Testis (tissue), 2 donors: ENCODE measurements at regions not wholly inside any gene's neighbourhood (a gene's known extent, or its start where the extent isn't known, plus 50 kb on each side); places are given as distances from the start of the nearest gene placed in this dataset.

Experiments
- CTCF ChIP-seq, 3 experiments: fragments of 450-650 bp in 2 of 3; fragments of 200-600 bp in 1 of 3; sonication (generic) in 1 of 3; IDR thresholded peaks; one replicate each; pipeline ENCODE4 v1.5.1; 2016 to 2019; ENCODE audit warnings: antibody characterized with exemption in 3 of 3, mild to moderate bottlenecking in 2 of 3, moderate library complexity in 1 of 3
- POLR2A ChIP-seq: fragments of 450-650 bp; IDR thresholded peaks from one replicate; pipeline ENCODE4 v1.6.1; 2017; ENCODE audit warnings: antibody characterized with exemption, mild to moderate bottlenecking, moderate library complexity

- TF ChIP-seq CTCF (IDR thresholded peaks at IDR 0.05) (no peak), POLR2A (no peak)
Observed at GRCh38 chr3:74122281-74122680, 492.2 kb downstream of the CNTN3 start.
